ENCODE measurements at regions not wholly inside any gene's neighbourhood (a gene's known extent, or its start where the extent isn't known, plus 50 kb on each side); places are given as distances from the start of the nearest gene placed in this dataset.

GRCh38 chr3:74420538-74421124, 193.8 kb downstream of the CNTN3 start:
- Histone ChIP-seq H3K4me3 (ENCODE audit: low read length) (no peak overlapping the region), H3K27me3 (ENCODE audit: insufficient read depth, low read depth, low read length) (no peaks in the 10 kb centered on the region), H3K27ac (ENCODE audit: low read length) (no peak overlapping the region), H3K4me2 (ENCODE audit: low read length) (no peak overlapping the region), H3K9me3 (ENCODE audit: low read length) (no peaks in the 10 kb centered on the region), H3K36me3 (ENCODE audit: insufficient read depth, low read length) (no peaks in the 10 kb centered on the region), H3K9me2 (ENCODE audit: insufficient read depth, low read length) (no peaks in the 10 kb centered on the region), H3K9ac (ENCODE audit: low read length) (no peak overlapping the region), H3K79me2 (replicated peaks; ENCODE audit: insufficient read depth, low read length) (no peaks in the 10 kb centered on the region), H4K20me1 (ENCODE audit: insufficient read depth) (no peaks in the 10 kb centered on the region), H3F3A (ENCODE audit: insufficient read depth, low read length, poor library complexity, severe bottlenecking) (no peaks in the 10 kb centered on the region), H2AFZ (ENCODE audit: low read depth, low read length) (no peak overlapping the region)
- TF ChIP-seq EP300 (conservative IDR thresholded peaks at IDR 0.05; ENCODE audit: poor library complexity, severe bottlenecking): no peak
- no peak for TF ChIP-seq CTCF (IDR thresholded peaks at IDR 0.05; ENCODE audit: poor library complexity, severe bottlenecking)
- no peak for TF ChIP-seq POLR2AphosphoS5 (IDR thresholded peaks at IDR 0.05)
- no peak for TF ChIP-seq MXI1 (conservative IDR thresholded peaks at IDR 0.05; ENCODE audit: poor library complexity, severe bottlenecking)

- no peak for TF ChIP-seq POLR2AphosphoS5 (IDR thresholded peaks at IDR 0.05)
- no peak for TF ChIP-seq CTCF (IDR thresholded peaks at IDR 0.05; ENCODE audit: poor library complexity, severe bottlenecking)
- TF ChIP-seq SMC3 (conservative IDR thresholded peaks at IDR 0.05; ENCODE audit: poor library complexity): no peak
- TF ChIP-seq TAF1 (IDR thresholded peaks at IDR 0.05; ENCODE audit: low read depth): no peak
- H3K4me2 ChIP-seq (ENCODE audit: low read length): no peak overlapping the region
- no peak overlapping the region for H3K27ac ChIP-seq (ENCODE audit: low read length)
- H3K27me3 ChIP-seq (ENCODE audit: insufficient read depth, low read depth, low read length): no peaks in the 10 kb centered on the region
- H3K9me2 ChIP-seq (ENCODE audit: insufficient read depth, low read length): no peaks in the 10 kb centered on the region
- no peaks in the 10 kb centered on the region for H3K36me3 ChIP-seq (ENCODE audit: insufficient read depth, low read length)
- H3K9ac ChIP-seq (ENCODE audit: low read length): no peak overlapping the region
- no peak overlapping the region for H3K4me3 ChIP-seq (ENCODE audit: low read length)
- no peaks in the 10 kb centered on the region for H3F3A ChIP-seq (ENCODE audit: insufficient read depth, low read length, poor library complexity, severe bottlenecking)
- no peaks in the 10 kb centered on the region for H3K9me3 ChIP-seq (ENCODE audit: low read length)
- no peak overlapping the region for H2AFZ ChIP-seq (ENCODE audit: low read depth, low read length)
- no peaks in the 10 kb centered on the region for H3K79me2 ChIP-seq (replicated peaks; ENCODE audit: insufficient read depth, low read length)
- no peaks in the 10 kb centered on the region for H4K20me1 ChIP-seq (ENCODE audit: insufficient read depth)
These were observed 198.7 kb downstream of the CNTN3 start for GRCh38 chr3:74415731-74416130.

- no peaks in the 10 kb centered on the region for H3K9me2 ChIP-seq (ENCODE audit: insufficient read depth, low read length)
- no peaks in the 10 kb centered on the region for H3K36me3 ChIP-seq (ENCODE audit: insufficient read depth, low read length)
- no peaks in the 10 kb centered on the region for H3K27me3 ChIP-seq (ENCODE audit: insufficient read depth, low read depth, low read length)
- H3F3A ChIP-seq (ENCODE audit: insufficient read depth, low read length, poor library complexity, severe bottlenecking): no peaks in the 10 kb centered on the region
- no peaks in the 10 kb centered on the region for H3K79me2 ChIP-seq (replicated peaks; ENCODE audit: insufficient read depth, low read length)
- no peak overlapping the region for H2AFZ ChIP-seq (ENCODE audit: low read depth, low read length)
- H3K4me3 ChIP-seq (ENCODE audit: low read length): no peak overlapping the region
- H3K4me2 ChIP-seq (ENCODE audit: low read length): no peak overlapping the region
- H4K20me1 ChIP-seq (ENCODE audit: insufficient read depth): no peaks in the 10 kb centered on the region
- TF ChIP-seq RAD21 (conservative IDR thresholded peaks at IDR 0.05) (no peak), EZH2 (IDR thresholded peaks at IDR 0.05; ENCODE audit: borderline replicate concordance, insufficient read depth, low read length, poor library complexity, severe bottlenecking) (no peak), TAF1 (IDR thresholded peaks at IDR 0.05; ENCODE audit: low read depth) (no peak), POLR2AphosphoS5 (IDR thresholded peaks at IDR 0.05) (no peak), CTCF (IDR thresholded peaks at IDR 0.05; ENCODE audit: poor library complexity, severe bottlenecking) (no peak), EP300 (conservative IDR thresholded peaks at IDR 0.05; ENCODE audit: poor library complexity, severe bottlenecking) (no peak), SMC3 (conservative IDR thresholded peaks at IDR 0.05; ENCODE audit: poor library complexity) (no peak), MXI1 (conservative IDR thresholded peaks at IDR 0.05; ENCODE audit: poor library complexity, severe bottlenecking) (no peak), REST (IDR thresholded peaks at IDR 0.05; ENCODE audit: borderline replicate concordance) (no peak)
- no peaks in the 10 kb centered on the region for H3K9me3 ChIP-seq (ENCODE audit: low read length)
- H3K9ac ChIP-seq (ENCODE audit: low read length): no peak overlapping the region
- no peak overlapping the region for H3K27ac ChIP-seq (ENCODE audit: low read length)
These were observed 200.8 kb downstream of the CNTN3 start for GRCh38 chr3:74413547-74414241.
